ENCODE measurements at regions not wholly inside any gene's neighbourhood (a gene's known extent, or its start where the extent isn't known, plus 50 kb on each side); places are given as distances from the start of the nearest gene placed in this dataset.

- no peak for TF ChIP-seq POLR2A (IDR thresholded peaks at IDR 0.05; ENCODE audit: low read depth, low read length)
- no peak for TF ChIP-seq TAF1 (IDR thresholded peaks at IDR 0.05; ENCODE audit: borderline replicate concordance, low read depth, low read length)
These were observed 143.5 kb upstream of the CWC22 start for GRCh38 chr2:180150606-180151005.
